Umbilical cord (tissue), 1 donor: ENCODE measurements at regions not wholly inside any gene's neighbourhood (a gene's known extent, or its start where the extent isn't known, plus 50 kb on each side); places are given as distances from the start of the nearest gene placed in this dataset.

Experiments
- DNase-seq: peaks from one replicate; pipeline ENCODE4 v3.0.0-alpha.2; 2015; ENCODE audit warnings: low spot score

- no peak for DNase-seq
Measured at GRCh38 chr5:155068616-155069100, 55.1 kb downstream of the KIF4B start.

GRCh38 chr5:155069961-155070360 is 56.4 kb downstream of the KIF4B start:
- DNase-seq, result peak; percentile 51

- DNase-seq, result no peak
Measured at GRCh38 chr5:155070781-155071180, 57.2 kb downstream of the KIF4B start.

DNA sequence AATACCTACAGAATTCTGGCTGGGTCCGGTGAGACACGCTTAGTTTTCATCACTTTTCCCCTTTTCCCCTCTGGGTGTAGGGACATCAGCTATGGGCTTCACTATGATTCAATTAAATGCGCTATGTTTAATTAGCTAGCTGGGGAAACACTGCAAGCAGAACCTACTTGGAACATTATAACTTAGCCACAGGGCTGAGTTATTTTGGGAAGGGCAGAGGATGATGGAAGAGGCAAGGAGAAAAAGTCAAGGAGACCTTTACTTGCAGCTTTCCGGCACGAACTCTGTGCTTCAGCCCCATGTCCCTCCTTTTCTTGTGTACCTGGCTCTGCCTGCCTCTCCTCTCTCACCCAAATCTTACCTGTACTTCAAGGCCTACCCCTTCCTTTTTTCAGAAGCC is 62.8 kb downstream of the KIF4B start:
- no peak for DNase-seq

- no peak for DNase-seq
Measured at GRCh38 chr5:155079698-155080097, 66.1 kb downstream of the KIF4B start.

DNA sequence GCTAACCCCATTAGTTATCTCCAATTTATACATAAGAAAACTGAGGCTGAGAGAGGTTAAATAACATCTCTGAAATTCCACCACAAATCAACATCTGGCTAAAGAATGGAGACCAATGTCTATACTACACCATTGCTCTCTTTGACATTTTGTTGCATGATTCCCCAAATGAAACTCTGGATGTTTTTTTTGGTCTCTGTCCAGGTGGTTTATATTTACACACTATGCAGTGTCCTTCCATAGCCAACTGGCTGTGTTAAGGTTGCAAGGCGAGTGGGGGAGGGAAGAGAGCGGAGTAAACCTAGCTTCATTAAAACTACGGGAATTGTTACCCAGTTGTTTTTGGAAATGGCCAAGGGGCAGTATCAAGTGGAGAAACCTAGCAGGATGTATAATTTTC is 67.2 kb downstream of the KIF4B start:
- DNase-seq, result no peak

GRCh38 chr5:155081618-155082017 is 68.1 kb downstream of the KIF4B start:
- no peak for DNase-seq

DNA sequence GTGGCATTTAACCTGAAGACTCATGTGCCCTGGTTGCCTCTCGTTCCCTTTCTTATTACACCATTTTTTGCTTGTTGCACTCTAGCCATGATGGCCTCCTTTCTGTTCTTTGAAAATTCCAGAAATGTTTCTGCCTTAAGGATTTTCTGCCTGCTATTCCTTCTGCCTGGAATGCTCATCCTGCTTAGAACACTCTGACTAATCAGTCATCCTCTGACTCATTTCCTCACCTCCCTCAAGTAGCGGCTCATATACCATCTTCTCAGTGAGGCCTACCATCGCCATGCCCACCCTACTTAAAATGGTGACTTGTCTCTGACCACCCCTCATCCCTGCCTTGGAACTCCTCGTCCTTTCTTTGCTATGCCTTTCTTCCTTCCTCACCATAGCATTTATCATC is 68.8 kb downstream of the KIF4B start:
- DNase-seq, result no peak

- DNase-seq, result peak; percentile 61
Measured at GRCh38 chr5:155085282-155085989, 71.9 kb downstream of the KIF4B start.

GRCh38 chr5:155087036-155087435 is 73.5 kb downstream of the KIF4B start:
- DNase-seq, result no peak

GRCh38 chr5:155088811-155089210 is 75.3 kb downstream of the KIF4B start:
- peak; percentile 94 for DNase-seq

- DNase-seq, result peak; percentile 64
Measured at GRCh38 chr5:155089643-155090042, 76.1 kb downstream of the KIF4B start.

DNA sequence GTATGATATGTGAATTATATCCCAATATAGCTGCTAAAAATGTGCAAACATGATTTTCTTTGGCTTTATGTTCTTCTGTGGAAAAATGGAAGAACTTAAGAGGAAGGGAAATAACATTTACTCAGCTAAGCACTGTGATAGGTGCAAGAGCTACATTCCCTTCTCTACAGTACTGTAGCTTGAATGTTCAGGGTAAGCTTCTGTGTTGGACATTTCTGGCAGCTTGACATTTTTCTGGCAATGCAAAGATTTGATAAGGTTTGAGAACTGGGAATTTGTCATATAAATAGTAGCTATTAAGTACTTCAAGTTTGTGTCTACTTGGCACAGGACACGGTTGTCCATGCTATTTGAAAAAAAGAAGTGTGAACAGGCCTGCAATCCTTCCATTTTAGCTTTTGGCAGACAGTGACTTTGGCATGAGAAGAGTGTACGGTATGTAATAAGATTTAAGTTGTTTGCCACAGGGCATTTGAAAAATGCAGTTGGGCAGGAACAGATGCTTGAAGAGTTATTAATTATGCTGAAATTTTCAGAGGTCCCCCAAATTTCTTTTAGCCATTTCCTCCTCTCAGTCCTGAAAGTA is 77.6 kb downstream of the KIF4B start:
- peak; percentile 96 for DNase-seq

DNA sequence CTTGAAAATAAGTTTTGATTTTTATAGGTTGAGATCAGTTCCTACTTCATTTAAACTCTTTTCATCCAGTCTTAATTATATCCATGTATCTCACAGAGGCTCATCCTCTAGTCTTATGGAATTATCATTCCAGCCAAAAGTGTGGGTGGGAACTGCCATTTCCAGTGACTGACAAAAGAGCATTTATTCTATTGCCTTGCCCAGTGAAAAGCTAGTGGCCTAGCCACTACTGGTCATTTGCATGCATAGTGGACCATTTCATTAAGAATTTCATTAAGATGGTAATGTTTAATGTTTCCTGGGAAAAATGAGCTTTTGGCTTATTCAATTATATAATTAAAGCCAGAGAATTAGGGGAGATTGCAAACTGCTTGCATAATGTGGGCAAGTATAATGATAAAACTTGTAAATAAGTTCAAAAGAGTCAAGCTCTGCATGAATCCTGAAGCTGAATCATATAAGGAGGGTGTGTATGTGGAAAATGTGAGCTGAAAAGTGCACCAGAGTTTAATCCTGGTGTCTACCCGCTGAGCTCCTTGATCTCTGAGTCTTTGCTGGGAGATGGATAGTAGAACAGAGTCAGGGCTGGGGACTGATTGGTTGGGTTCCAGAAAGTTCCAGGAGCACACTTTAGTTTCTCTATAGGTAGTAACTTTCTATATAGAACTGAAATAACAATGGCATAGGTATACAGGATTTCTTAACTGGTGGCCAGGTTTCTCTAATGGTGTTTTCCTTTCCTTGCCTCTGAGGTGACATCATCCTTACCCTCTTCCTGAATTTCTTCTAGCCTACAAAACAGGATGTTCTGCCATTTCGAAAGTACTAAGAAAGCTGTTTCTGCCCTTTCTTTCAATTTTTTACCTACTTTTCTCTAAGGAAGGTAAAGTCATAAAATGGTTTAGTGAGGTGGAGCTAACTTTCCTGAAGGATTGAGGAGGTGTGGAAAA is 78.5 kb downstream of the KIF4B start:
- DNase-seq, result peak; percentile 95

- no peak for DNase-seq
Measured at GRCh38 chr5:155094455-155094854, 80.9 kb downstream of the KIF4B start.

DNA sequence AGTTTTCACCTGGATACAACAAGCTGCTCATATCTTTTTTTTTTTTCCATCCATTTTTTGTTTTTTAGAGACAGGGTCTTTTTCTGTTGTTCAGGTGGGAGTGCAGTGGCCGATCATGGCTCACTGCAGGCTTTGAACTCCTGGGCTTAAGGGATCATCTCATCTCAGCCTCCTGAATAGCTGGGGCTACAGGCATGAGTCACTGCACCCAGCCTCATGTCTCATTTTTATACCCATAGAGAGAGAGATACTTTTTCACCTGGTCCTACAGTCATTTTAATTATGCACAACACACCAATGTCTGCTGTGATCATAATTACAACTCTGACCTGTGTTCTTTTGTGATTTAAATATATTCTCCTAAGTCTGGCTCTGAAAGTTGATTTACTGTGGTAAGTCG is 84.4 kb downstream of the KIF4B start:
- peak; percentile 60 for DNase-seq

DNA sequence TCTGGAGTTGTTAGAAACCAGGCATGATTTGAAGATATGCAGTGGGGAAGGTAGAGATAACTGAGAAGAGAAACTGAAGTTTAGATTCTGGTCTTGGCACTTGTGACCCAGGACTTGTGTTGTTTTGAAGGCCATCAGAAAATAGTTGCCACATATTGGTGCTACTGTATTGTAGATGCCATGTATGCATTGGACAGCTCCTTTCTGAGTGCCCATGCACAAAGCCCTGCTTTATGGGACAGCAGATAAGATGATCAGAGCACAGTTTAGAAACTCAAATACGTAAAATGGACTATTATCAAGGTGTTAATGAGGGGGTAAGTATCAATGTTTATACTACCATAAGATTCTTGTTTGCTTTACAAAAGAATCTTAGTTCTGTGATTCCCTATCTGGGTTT is 84.9 kb downstream of the KIF4B start:
- no peak for DNase-seq

DNA sequence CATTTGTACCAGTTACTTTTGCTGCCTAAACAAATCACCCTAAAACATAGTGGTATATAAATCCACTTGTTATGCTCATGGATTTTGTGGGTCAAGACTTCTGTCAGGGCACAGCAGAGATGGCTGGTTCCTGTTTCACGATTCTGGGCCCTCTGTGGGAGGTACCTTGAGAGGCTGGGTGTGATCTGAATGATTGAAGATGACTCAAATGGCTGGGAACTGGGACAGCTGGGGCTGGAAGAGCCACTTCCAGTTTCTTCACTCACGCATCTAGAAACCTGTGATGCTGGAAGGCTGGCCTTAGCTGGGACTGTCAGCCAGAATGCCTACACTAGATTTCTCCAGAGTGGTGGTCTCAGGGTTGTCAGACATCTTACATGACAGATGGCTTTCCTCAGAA is 88.1 kb downstream of the KIF4B start:
- DNase-seq, result no peak

GRCh38 chr5:155103146-155103545 is 89.6 kb downstream of the KIF4B start:
- peak; percentile 97 for DNase-seq

GRCh38 chr5:155104441-155104840 is 90.9 kb downstream of the KIF4B start:
- DNase-seq, result peak; percentile 92

- peak; percentile 50 for DNase-seq
Measured at GRCh38 chr5:155106221-155106620, 92.7 kb downstream of the KIF4B start.

DNA sequence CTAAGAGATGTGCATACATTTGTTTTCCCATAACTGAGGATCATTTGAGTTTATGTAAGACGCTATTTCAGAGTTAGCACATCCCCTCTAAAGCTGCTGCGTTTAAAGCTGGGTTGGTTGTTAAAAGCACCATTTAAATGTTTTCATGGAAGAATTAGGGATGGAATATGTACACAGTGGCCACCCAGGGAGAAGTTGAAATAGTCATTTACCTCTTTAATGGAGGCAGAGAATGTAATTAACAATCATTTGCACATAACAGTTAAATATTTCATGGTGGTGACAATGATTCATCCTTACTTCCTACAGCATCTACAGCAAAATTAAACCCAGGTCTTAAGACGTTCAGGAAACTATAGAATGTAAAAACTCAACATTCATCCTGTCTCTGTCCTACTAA is 100.3 kb downstream of the KIF4B start:
- DNase-seq, result no peak
